SK-N-SH (cell line): ENCODE measurements at regions not wholly inside any gene's neighbourhood (a gene's known extent, or its start where the extent isn't known, plus 50 kb on each side); places are given as distances from the start of the nearest gene placed in this dataset.

ENCODE experiments used
- CTCF ChIA-PET: fragments of 300-600, 350-600 bp; formaldehyde crosslinking; extraction: SDS; loops from one replicate; lab custom pipeline; 2021; lab: Yijun Ruan, JAX
- POLR2A ChIA-PET: fragments of 350-600 bp; sonication (Branson Sonifier 250); formaldehyde crosslinking; extraction: SDS; loops from one replicate; lab custom pipeline; 2020; ENCODE audit warnings: antibody characterized with exemption, inconsistent platforms; lab: Yijun Ruan, JAX
- DNase-seq: peaks from one replicate; pipeline ENCODE4 v3.0.0; 2012
- H2AFZ ChIP-seq: fragments of 200-600 bp; sonication (generic); 2 replicates; pipeline ENCODE4 v1.8.1; 2016; ENCODE audit warnings: antibody characterized with exemption, mild to moderate bottlenecking, low read depth
- H3F3A ChIP-seq: fragments of 200-600 bp; sonication (generic); replicated peaks from 2 replicates; pipeline ENCODE3; 2016; ENCODE audit warnings: antibody characterized with exemption, mild to moderate bottlenecking; ENCODE audit not compliant: insufficient read depth
- H3K27ac ChIP-seq, 2 experiments: fragments of 200-500 bp in 1 of 2; fragments of 200-600 bp in 1 of 2; sonication (Bioruptor generic) in 1 of 2; sonication (generic), shearing (Covaris generic) in 1 of 2; 2 replicates each; pipeline versions ENCODE4 v1.5.1 to v1.6.1; 2014 to 2016; ENCODE audit warnings: low read depth in 2 of 2, inconsistent platforms in 1 of 2, low read length in 1 of 2, mild to moderate bottlenecking in 1 of 2, mixed read lengths in 1 of 2
- H3K27me3 ChIP-seq: fragments of 200-600 bp; sonication (generic), shearing (Covaris generic); 2 replicates; pipeline ENCODE4 v1.6.1; 2016; ENCODE audit warnings: mixed run types; ENCODE audit not compliant: insufficient read depth
- H3K36me3 ChIP-seq, 2 experiments: fragments of 200-500 bp in 1 of 2; fragments of 200-600 bp in 1 of 2; sonication (Bioruptor generic) in 1 of 2; sonication (generic) in 1 of 2; replicated peaks in 1 of 2; 2 replicates each; pipeline versions ENCODE3 to v1.5.1; 2014 to 2016; ENCODE audit warnings: low read length in 1 of 2, mild to moderate bottlenecking in 1 of 2; ENCODE audit not compliant: insufficient read depth in 2 of 2, control insufficient read depth in 1 of 2
- H3K4me1 ChIP-seq, 2 experiments: fragments of 200-500 bp in 1 of 2; fragments of 200-600 bp in 1 of 2; sonication (Bioruptor generic) in 1 of 2; sonication (generic), shearing (Covaris generic) in 1 of 2; 2 replicates each; pipeline versions ENCODE4 v1.5.1 to v1.6.1; 2014 to 2016; ENCODE audit warnings: low read depth in 1 of 2, low read length in 1 of 2, mixed run types in 1 of 2; ENCODE audit not compliant: insufficient read depth in 2 of 2, control insufficient read depth in 1 of 2
- H3K4me2 ChIP-seq: fragments of 200-600 bp; sonication (generic), shearing (Covaris generic); 2 replicates; pipeline ENCODE4 v1.6.1; 2017; ENCODE audit warnings: mixed run types
- H3K4me3 ChIP-seq, 2 experiments: fragments of 200-500 bp in 1 of 2; fragments of 200-600 bp in 1 of 2; sonication (Bioruptor generic) in 1 of 2; sonication (generic), shearing (Covaris generic) in 1 of 2; 2 replicates each; pipeline versions ENCODE4 v1.5.1 to v1.8.1; 2014 to 2016; ENCODE audit warnings: low read depth in 2 of 2, inconsistent platforms in 1 of 2, low read length in 1 of 2, mild to moderate bottlenecking in 1 of 2, mixed read lengths in 1 of 2, moderate library complexity in 1 of 2
- H3K79me2 ChIP-seq: fragments of 200-600 bp; sonication (generic); 2 replicates; pipeline ENCODE4 v1.8.1; 2017; ENCODE audit warnings: mild to moderate bottlenecking; ENCODE audit not compliant: insufficient read depth
- H3K9ac ChIP-seq: fragments of 200-600 bp; sonication (generic); 2 replicates; pipeline ENCODE4 v1.6.1; 2017; ENCODE audit warnings: mixed run types
- H3K9me2 ChIP-seq: fragments of 200-600 bp; sonication (generic); 2 replicates; pipeline ENCODE4 v1.6.1; 2017; ENCODE audit warnings: mixed run types
- H3K9me3 ChIP-seq: fragments of 200-600 bp; sonication (generic); 2 replicates; pipeline ENCODE4 v1.6.1; 2017; ENCODE audit warnings: mixed run types, mild to moderate bottlenecking, moderate library complexity
- H4K20me1 ChIP-seq: fragments of 200-600 bp; sonication (generic); 2 replicates; pipeline ENCODE4 v1.6.1; 2017; ENCODE audit warnings: mild to moderate bottlenecking, mixed run types; ENCODE audit not compliant: insufficient read depth
- CHD2 ChIP-seq: fragments of 150-350 bp; IDR thresholded peaks from 2 replicates; pipeline ENCODE4 v1.6.1; 2018; ENCODE audit warnings: low read length; ENCODE audit not compliant: partially characterized antibody
- ELF1 ChIP-seq: IDR thresholded peaks from 2 replicates; pipeline ENCODE4 v1.4.0; 2012
- EP300 ChIP-seq, 2 experiments: IDR thresholded peaks; 2 replicates each; pipeline versions ENCODE4 v1.4.0 to v1.6.1; 2012; ENCODE audit warnings: borderline replicate concordance in 1 of 2, low read depth in 1 of 2, low read length in 1 of 2
- FOSL2 ChIP-seq: IDR thresholded peaks from 2 replicates; pipeline ENCODE4 v1.4.0; 2012; ENCODE audit warnings: low read depth, mild to moderate bottlenecking, moderate library complexity, borderline replicate concordance
- IRF3 ChIP-seq: fragments of 150-350 bp; IDR thresholded peaks from 2 replicates; pipeline ENCODE4 v1.6.1; 2016; ENCODE audit warnings: mild to moderate bottlenecking, low read depth, low read length
- NFIC ChIP-seq: IDR thresholded peaks from 2 replicates; pipeline ENCODE4 v1.4.0; 2012; ENCODE audit warnings: borderline replicate concordance
- PBX3 ChIP-seq: IDR thresholded peaks from 2 replicates; pipeline ENCODE4; 2012
- REST ChIP-seq: IDR thresholded peaks from 2 replicates; pipeline ENCODE4 v1.6.1; 2012; ENCODE audit warnings: mild to moderate bottlenecking, low read depth, low read length, moderate library complexity
- RFX5 ChIP-seq: IDR thresholded peaks from 2 replicates; pipeline ENCODE4 v1.6.1; 2012; ENCODE audit warnings: mild to moderate bottlenecking, improper control_type of control experiment, low read length
- SIN3A ChIP-seq: IDR thresholded peaks from 2 replicates; pipeline ENCODE4 v1.6.1; 2012; ENCODE audit warnings: low read depth, mild to moderate bottlenecking, low read length, moderate library complexity, borderline replicate concordance
- SMC3 ChIP-seq: IDR thresholded peaks from 2 replicates; pipeline ENCODE4 v1.6.1; 2012; ENCODE audit warnings: low read depth, low read length, improper control_type of control experiment
- TCF12 ChIP-seq: IDR thresholded peaks from 2 replicates; pipeline ENCODE4 v1.4.0; 2012
- TEAD4 ChIP-seq: IDR thresholded peaks from 2 replicates; pipeline ENCODE4 v1.4.0; 2012; ENCODE audit warnings: mild to moderate bottlenecking, borderline replicate concordance; ENCODE audit not compliant: insufficient read depth
- USF1 ChIP-seq: IDR thresholded peaks from 2 replicates; pipeline ENCODE4 v1.4.0; 2012; ENCODE audit warnings: low read depth, borderline replicate concordance
- USF2 ChIP-seq: fragments of 150-350 bp; IDR thresholded peaks from 2 replicates; pipeline ENCODE4 v1.6.1; 2017; ENCODE audit warnings: antibody characterized with exemption, low read length, low read depth, borderline replicate concordance
- ZBTB33 ChIP-seq: IDR thresholded peaks from 2 replicates; pipeline ENCODE4 v1.4.0; 2012; ENCODE audit warnings: low read depth, borderline replicate concordance
- WGBS: methylation state at CpG from one replicate; pipeline ENCODE4 v1.1.6; 2017; ENCODE audit warnings: low lambda C conversion rate; 5-methylcytosine and 5-hydroxymethylcytosine counted together
- TF ChIP-seq, protein P1 (sequence below): IDR thresholded peaks from 2 replicates; pipeline ENCODE4 v1.4.0; 2012; ENCODE audit warnings: low read depth

DNA sequence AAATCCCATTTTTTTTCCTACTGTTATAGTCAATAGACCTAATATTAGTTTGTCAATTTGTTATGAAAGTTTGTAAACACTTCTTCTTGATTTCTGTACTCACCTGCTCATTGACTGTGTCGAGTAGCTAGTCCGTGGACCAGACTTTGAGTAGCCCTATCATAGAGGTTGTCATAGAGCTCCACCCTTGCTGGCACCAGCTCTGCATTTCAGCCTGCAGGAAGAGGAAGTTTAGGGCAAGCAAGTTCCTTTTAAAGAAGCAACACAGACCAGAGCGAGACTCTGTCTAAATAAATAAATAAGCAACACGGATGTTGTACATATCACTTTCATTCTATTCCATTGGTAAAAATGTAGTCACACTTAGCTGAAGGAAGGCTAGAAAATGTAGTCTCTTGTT lies 74.0 kb downstream of the MCFD2 start:
- H3K27me3 ChIP-seq, result no peaks in the 10 kb centered on the region
- H3K4me1 ChIP-seq, result peaks cover 10 to 19% of the 10 kb centered on the region in 2 experiments
- no peak overlapping the region for H3K9ac ChIP-seq
- H3K4me3 ChIP-seq, result no peak overlapping the region
- POLR2A ChIA-PET, result no interaction called here
- H4K20me1 ChIP-seq, result no peaks in the 10 kb centered on the region
- no peak overlapping the region for H3K27ac ChIP-seq
- CTCF ChIA-PET, result interaction anchor here (0.9 to 1.8 kb wide), 4 partner anchors 26 to 192 kb away, joined by 3 to 7 read pairs (median 4); no protein-coding TSS in a partner anchor
- 94% methylated on average over 4 of the region's 4 CpGs for whole genome bisulfite sequencing
- H3K9me3 ChIP-seq, result no peaks in the 10 kb centered on the region
- H3K36me3 ChIP-seq, result no peaks in the 10 kb centered on the region
- H3K4me2 ChIP-seq, result no peak overlapping the region
- no peak overlapping the region for H2AFZ ChIP-seq
- H3K79me2 ChIP-seq, result no peaks in the 10 kb centered on the region
- H3F3A ChIP-seq, result peaks cover 10% of the 10 kb centered on the region
- TF ChIP-seq RFX5 (no peak), TEAD4 (no peak)
- DNase-seq, result no peak
- H3K9me2 ChIP-seq, result no peaks in the 10 kb centered on the region

GRCh38 chr2:46839045-46839444 lies 76.6 kb downstream of the MCFD2 start:
- H3K9ac ChIP-seq, result no peak overlapping the region
- no peak overlapping the region for H3K4me3 ChIP-seq
- POLR2A ChIA-PET, result no interaction called here
- H3K27me3 ChIP-seq, result no peaks in the 10 kb centered on the region
- CTCF ChIA-PET, result interaction anchor here (1.5 to 1.6 kb wide), 2 partner anchors 11 to 24 kb away, joined by 3 to 4 read pairs; no protein-coding TSS in a partner anchor
- H2AFZ ChIP-seq, result no peak overlapping the region
- no peaks in the 10 kb centered on the region for H4K20me1 ChIP-seq
- 91% methylated on average over 3 of the region's 3 CpGs for WGBS
- no peak overlapping the region for H3K27ac ChIP-seq
- no peaks in the 10 kb centered on the region for H3K79me2 ChIP-seq
- H3F3A ChIP-seq, result peaks cover under 1% of the 10 kb centered on the region
- DNase-seq, result no peak
- no peak overlapping the region for H3K4me2 ChIP-seq
- H3K9me2 ChIP-seq, result no peaks in the 10 kb centered on the region
- no peaks in the 10 kb centered on the region for H3K36me3 ChIP-seq
- peaks cover 0 to 17% of the 10 kb centered on the region in 2 experiments; a peak in 1 of 4 replicates for H3K4me1 ChIP-seq
- H3K9me3 ChIP-seq, result 0 out of 2 replicates have a peak, but pooled peaks cover under 1% of the 10 kb centered on the region
- TF ChIP-seq IRF3, result no peak
- no peak for TF ChIP-seq EP300 (IDR thresholded peaks at IDR 0.05; ENCODE audit: borderline replicate concordance in 1 of 2, low read depth in 1 of 2, low read length in 1 of 2)
- TF ChIP-seq REST, result no peak
- no peak for TF ChIP-seq TEAD4
- no peak for TF ChIP-seq SIN3A
- TF ChIP-seq CHD2, result no peak
- no peak for TF ChIP-seq NFIC
- TF ChIP-seq PBX3, result no peak
- TF ChIP-seq SMC3, result no peak
- no peak for TF ChIP-seq ZBTB33
- TF ChIP-seq USF2, result no peak
- TF ChIP-seq ELF1, result no peak
- no peak for TF ChIP-seq FOSL2
- TF ChIP-seq USF1, result no peak
- TF ChIP-seq TCF12, result no peak
- TF ChIP-seq, protein P1, sequence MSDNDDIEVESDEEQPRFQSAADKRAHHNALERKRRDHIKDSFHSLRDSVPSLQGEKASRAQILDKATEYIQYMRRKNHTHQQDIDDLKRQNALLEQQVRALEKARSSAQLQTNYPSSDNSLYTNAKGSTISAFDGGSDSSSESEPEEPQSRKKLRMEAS, result no peak
